Prostate gland (tissue), 2 donors: ENCODE measurements at regions not wholly inside any gene's neighbourhood (a gene's known extent, or its start where the extent isn't known, plus 50 kb on each side); places are given as distances from the start of the nearest gene placed in this dataset.
"Not testable (repeated sequence)": the region's sequence is repeated elsewhere in the genome, so short reads cannot be mapped to it uniquely, and the experiment has no call there.

Source experiments
- CTCF ChIP-seq, 4 experiments: fragments of 200-600 bp in 2 of 4; fragments of 450-650 bp in 2 of 4; sonication (generic) in 2 of 4; IDR thresholded peaks; 1 replicate in 3 of 4; 2 replicates in 1 of 4; pipeline ENCODE4 v1.5.1; 2016 to 2019; ENCODE audit warnings: antibody characterized with exemption in 4 of 4, mild to moderate bottlenecking in 2 of 4, moderate library complexity in 2 of 4
- POLR2A ChIP-seq: fragments of 450-650 bp; IDR thresholded peaks from one replicate; pipeline ENCODE4 v1.6.1; 2016; ENCODE audit warnings: antibody characterized with exemption, mild to moderate bottlenecking
- POLR2AphosphoS5 ChIP-seq: sonication (generic); formaldehyde crosslinking; IDR thresholded peaks from one replicate; pipeline ENCODE4 v1.6.1; 2017; ENCODE audit warnings: antibody characterized with exemption

DNA sequence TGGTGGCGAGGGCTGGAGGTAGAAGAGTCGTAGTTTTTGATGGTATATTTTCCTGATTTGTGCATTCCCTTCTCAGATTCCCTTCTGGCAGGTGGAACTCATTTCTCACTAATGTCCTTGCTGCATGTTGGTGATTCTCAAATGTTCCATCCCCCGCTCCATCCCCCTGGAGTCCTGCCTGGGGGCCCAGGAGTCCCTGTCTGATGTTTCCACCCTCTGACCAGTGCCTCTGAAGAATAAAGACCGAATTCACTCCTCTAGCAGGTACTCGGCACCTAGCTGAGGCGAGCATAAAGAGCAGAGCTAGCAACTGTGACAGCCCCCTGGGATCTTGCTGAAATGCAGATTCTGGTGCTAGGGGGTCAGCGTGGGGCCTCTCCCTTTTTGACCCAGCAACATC, 301.8 kb downstream of the BCL2L11 start:
- not testable (repeated sequence) for TF ChIP-seq POLR2AphosphoS5; CTCF (IDR thresholded peaks at IDR 0.05); POLR2A
